Nephron (organoid): ENCODE measurements at regions not wholly inside any gene's neighbourhood (a gene's known extent, or its start where the extent isn't known, plus 50 kb on each side); places are given as distances from the start of the nearest gene placed in this dataset.

Experiments
- H3K27ac Mint-ChIP-seq, 3 experiments: 2 replicates each; pipeline ENCODE4 v1.8.0; 2020; ENCODE audit warnings: mixed read lengths in 3 of 3, mild to moderate bottlenecking in 2 of 3, moderate library complexity in 1 of 3
- H3K27me3 Mint-ChIP-seq: 2 replicates; pipeline ENCODE4 v1.8.0; 2021; ENCODE audit warnings: low read depth, mild to moderate bottlenecking, moderate library complexity, mixed read lengths
- H3K36me3 Mint-ChIP-seq: 2 replicates; pipeline ENCODE4 v1.8.0; 2020; ENCODE audit warnings: low read depth, mixed read lengths
- H3K4me1 Mint-ChIP-seq: 2 replicates; pipeline ENCODE4 v1.8.0; 2020; ENCODE audit warnings: mixed read lengths
- H3K4me3 Mint-ChIP-seq, 3 experiments: 2 replicates each; pipeline ENCODE4 v1.8.0; 2020; ENCODE audit warnings: mild to moderate bottlenecking in 3 of 3, mixed read lengths in 3 of 3, moderate library complexity in 2 of 3
- H3K9me3 Mint-ChIP-seq: 2 replicates; pipeline ENCODE4 v1.8.0; 2020; ENCODE audit warnings: mixed read lengths
- CTCF ChIP-seq, 3 experiments: fragments of 200-600 bp; sonication (generic); IDR thresholded peaks; one replicate each; pipeline ENCODE4 v1.5.0; 2021; ENCODE audit warnings: antibody characterized with exemption in 3 of 3; ENCODE audit not compliant: unreplicated experiment in 3 of 3

GRCh38 chr9:120327322-120327721 is 252.6 kb downstream of the CDK5RAP2 start:
- no peak for TF ChIP-seq CTCF (IDR thresholded peaks at IDR 0.05; ENCODE audit: unreplicated experiment in 3 of 3)
- no peaks in the 10 kb centered on the region for H3K4me1 Mint-ChIP-seq

GRCh38 chr9:120326049-120326693 is 253.8 kb downstream of the CDK5RAP2 start:
- Mint-ChIP-seq H3K4me1 (no peaks in the 10 kb centered on the region), H3K27me3 (peaks cover 6% of the 10 kb centered on the region), H3K36me3 (no peaks in the 10 kb centered on the region), H3K9me3 (peaks cover 4% of the 10 kb centered on the region), H3K27ac (peak overlapping the region in 1 of 3 experiments; percentile 17), H3K4me3 (no peak overlapping the region)
- TF ChIP-seq CTCF (IDR thresholded peaks at IDR 0.05; ENCODE audit: unreplicated experiment in 3 of 3): no peak

More at GRCh38 chr9:120327322-120327721, 252.6 kb downstream of the CDK5RAP2 start:
- H3K36me3 Mint-ChIP-seq: no peaks in the 10 kb centered on the region
- no peak overlapping the region for H3K4me3 Mint-ChIP-seq
- no peak overlapping the region for H3K27ac Mint-ChIP-seq
- peaks cover 6% of the 10 kb centered on the region for H3K27me3 Mint-ChIP-seq
- H3K9me3 Mint-ChIP-seq: peaks cover 4% of the 10 kb centered on the region

GRCh38 chr9:120324996-120325642 is 254.8 kb downstream of the CDK5RAP2 start:
- Mint-ChIP-seq H3K27me3 (peaks cover 6% of the 10 kb centered on the region), H3K36me3 (no peaks in the 10 kb centered on the region), H3K4me1 (no peaks in the 10 kb centered on the region), H3K4me3 (no peak overlapping the region), H3K27ac (no peak overlapping the region), H3K9me3 (peaks cover 4% of the 10 kb centered on the region)
- no peak for TF ChIP-seq CTCF (IDR thresholded peaks at IDR 0.05; ENCODE audit: unreplicated experiment in 3 of 3)

- no peaks in the 10 kb centered on the region for H3K36me3 Mint-ChIP-seq
- TF ChIP-seq CTCF (IDR thresholded peaks at IDR 0.05; ENCODE audit: unreplicated experiment in 3 of 3): no peak
- H3K27ac Mint-ChIP-seq: no peak overlapping the region
- H3K27me3 Mint-ChIP-seq: peaks cover 6% of the 10 kb centered on the region
- no peak overlapping the region for H3K4me3 Mint-ChIP-seq
- peaks cover 4% of the 10 kb centered on the region for H3K9me3 Mint-ChIP-seq
- H3K4me1 Mint-ChIP-seq: no peaks in the 10 kb centered on the region
Measured at GRCh38 chr9:120324461-120324860, 255.5 kb downstream of the CDK5RAP2 start.

- Mint-ChIP-seq H3K36me3 (no peaks in the 10 kb centered on the region), H3K4me3 (no peak overlapping the region), H3K9me3 (peaks cover 4% of the 10 kb centered on the region), H3K27me3 (peaks cover 6% of the 10 kb centered on the region), H3K4me1 (no peaks in the 10 kb centered on the region), H3K27ac (no peak overlapping the region)
- no peak for TF ChIP-seq CTCF (IDR thresholded peaks at IDR 0.05; ENCODE audit: unreplicated experiment in 3 of 3)
Measured at GRCh38 chr9:120323125-120323524, 256.8 kb downstream of the CDK5RAP2 start.

- no peak for TF ChIP-seq CTCF (IDR thresholded peaks at IDR 0.05; ENCODE audit: unreplicated experiment in 3 of 3)
- Mint-ChIP-seq H3K27ac (no peak overlapping the region), H3K27me3 (peaks cover 6% of the 10 kb centered on the region), H3K9me3 (peaks cover 5% of the 10 kb centered on the region), H3K4me1 (no peaks in the 10 kb centered on the region), H3K4me3 (no peak overlapping the region), H3K36me3 (no peaks in the 10 kb centered on the region)
Measured at GRCh38 chr9:120319452-120319851, 260.5 kb downstream of the CDK5RAP2 start.
